ENCODE measurements at regions not wholly inside any gene's neighbourhood (a gene's known extent, or its start where the extent isn't known, plus 50 kb on each side); places are given as distances from the start of the nearest gene placed in this dataset.

- in situ Hi-C loops (cut with HindIII; ENCODE audit: low pct_unique_long_range_greater_than_20kb, low sequenced_read_pairs) (no loop called here), intact Hi-C loops (cut with micrococcal nuclease; ENCODE audit: unreplicated experiment) (no loop called here)
- no TSS peak for BruUV-seq (replicated peaks)
- CTCF ChIA-PET = interaction anchor here (0.6 kb wide), 1 partner anchor 1015 kb away, joined by 3 read pairs; no protein-coding TSS in a partner anchor
- Histone ChIP-seq H3K27ac (ENCODE audit: low read length) (no peak overlapping the region), H3K27me3 (ENCODE audit: control insufficient read depth, insufficient read depth, low read length) (no peaks in the 10 kb centered on the region), H3K36me3 (ENCODE audit: control insufficient read depth, insufficient read depth, low read length) (no peaks in the 10 kb centered on the region), H3K9me3 (ENCODE audit: control insufficient read depth, insufficient read depth, low read depth, low read length) (no peaks in the 10 kb centered on the region), H3K4me1 (ENCODE audit: control insufficient read depth, insufficient read depth, low read length) (no peaks in the 10 kb centered on the region), H3K4me3 (ENCODE audit: low read depth in 2 of 2, low read length in 2 of 2) (no peak overlapping the region)
- ATAC-seq (no peak), DNase-seq (ENCODE audit: low read depth, low spot score) (no peak)
- TF ChIP-seq REST (IDR thresholded peaks at IDR 0.05; ENCODE audit: insufficient read depth in 1 of 2, low read depth in 2 of 2, low read length in 1 of 2) (no peak), TCF7L2 (IDR thresholded peaks at IDR 0.05; ENCODE audit: low read depth, low read length) (no peak), POLR2AphosphoS5 (IDR thresholded peaks at IDR 0.05; ENCODE audit: low read depth, low read length) (no peak), SIN3A (IDR thresholded peaks at IDR 0.05; ENCODE audit: borderline replicate concordance, insufficient read depth, low read depth, low read length) (no peak)
- TF ChIP-seq, protein P1, sequence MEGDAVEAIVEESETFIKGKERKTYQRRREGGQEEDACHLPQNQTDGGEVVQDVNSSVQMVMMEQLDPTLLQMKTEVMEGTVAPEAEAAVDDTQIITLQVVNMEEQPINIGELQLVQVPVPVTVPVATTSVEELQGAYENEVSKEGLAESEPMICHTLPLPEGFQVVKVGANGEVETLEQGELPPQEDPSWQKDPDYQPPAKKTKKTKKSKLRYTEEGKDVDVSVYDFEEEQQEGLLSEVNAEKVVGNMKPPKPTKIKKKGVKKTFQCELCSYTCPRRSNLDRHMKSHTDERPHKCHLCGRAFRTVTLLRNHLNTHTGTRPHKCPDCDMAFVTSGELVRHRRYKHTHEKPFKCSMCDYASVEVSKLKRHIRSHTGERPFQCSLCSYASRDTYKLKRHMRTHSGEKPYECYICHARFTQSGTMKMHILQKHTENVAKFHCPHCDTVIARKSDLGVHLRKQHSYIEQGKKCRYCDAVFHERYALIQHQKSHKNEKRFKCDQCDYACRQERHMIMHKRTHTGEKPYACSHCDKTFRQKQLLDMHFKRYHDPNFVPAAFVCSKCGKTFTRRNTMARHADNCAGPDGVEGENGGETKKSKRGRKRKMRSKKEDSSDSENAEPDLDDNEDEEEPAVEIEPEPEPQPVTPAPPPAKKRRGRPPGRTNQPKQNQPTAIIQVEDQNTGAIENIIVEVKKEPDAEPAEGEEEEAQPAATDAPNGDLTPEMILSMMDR (IDR thresholded peaks at IDR 0.05) = no peak
- POLR2A ChIA-PET = no interaction called here
Observed at GRCh38 chr14:85041618-85042017, 488.3 kb upstream of the FLRT2 start.

DNA sequence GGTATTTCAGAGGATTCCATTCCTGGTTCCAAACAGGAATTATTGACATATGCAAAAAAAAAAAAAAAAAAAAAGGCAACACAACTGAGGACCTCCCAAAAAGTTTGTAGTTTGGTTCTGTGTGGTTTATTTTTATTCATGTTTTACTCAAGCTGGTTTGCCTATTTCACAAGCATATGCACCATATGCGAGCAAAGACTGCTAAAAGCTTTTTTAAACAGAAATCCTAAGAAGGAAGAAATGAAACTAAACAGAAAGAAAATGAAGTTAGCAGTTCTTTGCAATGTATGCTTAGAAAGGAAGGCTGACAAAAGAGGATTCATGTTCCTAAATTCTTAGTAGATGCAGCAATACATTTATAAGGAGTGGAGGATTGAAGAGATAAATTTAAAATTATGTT, 487.6 kb upstream of the FLRT2 start:
- POLR2A ChIA-PET = no interaction called here
- DNase-seq (ENCODE audit: low read depth, low spot score) (no peak), ATAC-seq (no peak)
- intact Hi-C loops (cut with micrococcal nuclease; ENCODE audit: unreplicated experiment) = no loop called here
- H3K9me3 ChIP-seq (ENCODE audit: control insufficient read depth, insufficient read depth, low read depth, low read length) = no peaks in the 10 kb centered on the region
- no peak overlapping the region for H3K27ac ChIP-seq (ENCODE audit: low read length)
- no peaks in the 10 kb centered on the region for H3K27me3 ChIP-seq (ENCODE audit: control insufficient read depth, insufficient read depth, low read length)
- no peak overlapping the region for H3K4me3 ChIP-seq (ENCODE audit: low read depth in 2 of 2, low read length in 2 of 2)
- in situ Hi-C loops (cut with HindIII; ENCODE audit: low pct_unique_long_range_greater_than_20kb, low sequenced_read_pairs) = no loop called here
- no TSS peak for BruUV-seq (replicated peaks)
- CTCF ChIA-PET = no interaction called here
- no peaks in the 10 kb centered on the region for H3K36me3 ChIP-seq (ENCODE audit: control insufficient read depth, insufficient read depth, low read length)
- TF ChIP-seq, protein P1 (IDR thresholded peaks at IDR 0.05) = no peak
- no peak for TF ChIP-seq SIN3A (IDR thresholded peaks at IDR 0.05; ENCODE audit: borderline replicate concordance, insufficient read depth, low read depth, low read length)
- no peak for TF ChIP-seq POLR2AphosphoS5 (IDR thresholded peaks at IDR 0.05; ENCODE audit: low read depth, low read length)
- no peak for TF ChIP-seq REST (IDR thresholded peaks at IDR 0.05; ENCODE audit: insufficient read depth in 1 of 2, low read depth in 2 of 2, low read length in 1 of 2)
- TF ChIP-seq TCF7L2 (IDR thresholded peaks at IDR 0.05; ENCODE audit: low read depth, low read length) = no peak
- no peaks in the 10 kb centered on the region for H3K4me1 ChIP-seq (ENCODE audit: control insufficient read depth, insufficient read depth, low read length)
